Fibroblast of mammary gland (primary cell): ENCODE measurements at regions not wholly inside any gene's neighbourhood (a gene's known extent, or its start where the extent isn't known, plus 50 kb on each side); places are given as distances from the start of the nearest gene placed in this dataset.
A peak's percentile ranks its signal among the peaks of the same experiment; 100 is the strongest.
"Not testable (repeated sequence)": the region's sequence is repeated elsewhere in the genome, so short reads cannot be mapped to it uniquely, and the experiment has no call there.

Experiments
- DNase-seq: peaks from one replicate; pipeline ENCODE4 v3.0.0-alpha.2; 2010; ENCODE audit warnings: low read depth
- H3K4me3 ChIP-seq: 2 replicates; pipeline ENCODE4 v1.5.1; 2011; ENCODE audit warnings: low read depth, mild to moderate bottlenecking, low read length, moderate library complexity; ENCODE audit not compliant: control insufficient read depth
- CTCF ChIP-seq: conservative IDR thresholded peaks from 2 replicates; pipeline ENCODE4 v1.5.1; 2011; ENCODE audit warnings: low read depth, low read length, inconsistent platforms; ENCODE audit not compliant: control insufficient read depth, insufficient read depth

GRCh38 chr10:42177793-42178689 is 460.3 kb downstream of the ZNF33B start:
- peak; percentile 46 for DNase-seq
- TF ChIP-seq CTCF: peak; percentile 30
- H3K4me3 ChIP-seq: not testable (repeated sequence)

- no peak overlapping the region for H3K4me3 ChIP-seq
- no peak for TF ChIP-seq CTCF
- DNase-seq: no peak
These were observed 461.1 kb downstream of the ZNF33B start for GRCh38 chr10:42177077-42177792.

GRCh38 chr10:42150428-42151061 is 487.8 kb downstream of the ZNF33B start:
- no peak for TF ChIP-seq CTCF
- DNase-seq: no peak
- no peak overlapping the region for H3K4me3 ChIP-seq

GRCh38 chr10:42149722-42150427 is 488.5 kb downstream of the ZNF33B start:
- no peak for DNase-seq
- no peak for TF ChIP-seq CTCF
- H3K4me3 ChIP-seq: no peak overlapping the region

- no peak overlapping the region for H3K4me3 ChIP-seq
- no peak for TF ChIP-seq CTCF
- peak; percentile 8 for DNase-seq
These were observed 489.2 kb downstream of the ZNF33B start for GRCh38 chr10:42149027-42149700.

- H3K4me3 ChIP-seq, DNase-seq: not testable (repeated sequence)
These were observed 492.2 kb downstream of the ZNF33B start for GRCh38 chr10:42146165-42146564.

GRCh38 chr10:42138023-42138422 is 500.3 kb downstream of the ZNF33B start:
- DNase-seq: not testable (repeated sequence)

More at GRCh38 chr10:42138023-42138422, 500.3 kb downstream of the ZNF33B start:
- H3K4me3 ChIP-seq: not testable (repeated sequence)
